ENCODE measurements at regions not wholly inside any gene's neighbourhood (a gene's known extent, or its start where the extent isn't known, plus 50 kb on each side); places are given as distances from the start of the nearest gene placed in this dataset.

DNA sequence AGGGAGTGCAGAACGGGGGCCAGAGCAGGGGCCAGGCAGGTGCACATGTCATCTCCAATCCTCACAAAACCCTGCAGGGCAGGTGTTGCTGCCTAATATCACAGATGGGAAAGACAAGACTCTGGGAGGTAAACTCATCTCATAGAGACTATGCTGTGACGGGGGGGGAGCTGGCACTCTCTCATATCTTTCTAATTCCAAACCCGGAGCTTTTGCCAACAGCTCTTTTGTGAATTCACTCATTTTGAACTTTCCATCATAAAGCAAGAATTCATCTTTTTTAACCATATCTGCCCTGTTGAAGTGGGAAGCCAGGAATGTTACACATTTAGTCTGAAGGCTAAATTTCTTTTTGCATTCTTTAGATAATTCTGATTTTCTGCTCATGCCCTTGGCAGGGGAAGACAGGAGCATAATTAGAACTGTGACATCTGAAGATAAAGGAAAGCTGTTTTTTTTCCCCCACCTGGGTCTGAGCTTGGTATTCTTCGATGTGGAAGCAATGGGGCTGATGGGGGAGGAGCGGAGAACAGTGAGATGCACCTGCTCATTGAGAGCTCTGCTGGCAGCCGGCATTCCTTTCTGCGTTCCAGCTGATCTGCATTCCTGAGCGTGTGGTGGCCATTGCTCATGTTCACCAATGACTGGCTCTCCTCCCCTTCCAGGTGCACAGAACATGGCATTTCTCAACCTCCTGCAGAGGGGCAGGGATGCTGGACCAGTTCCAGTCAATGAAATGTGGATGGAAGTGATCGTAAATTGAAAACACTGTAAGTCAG is 159.2 kb downstream of the NSG2 start:
- peaks cover 7% of the 10 kb centered on the region for H3K4me1 Mint-ChIP-seq

DNA sequence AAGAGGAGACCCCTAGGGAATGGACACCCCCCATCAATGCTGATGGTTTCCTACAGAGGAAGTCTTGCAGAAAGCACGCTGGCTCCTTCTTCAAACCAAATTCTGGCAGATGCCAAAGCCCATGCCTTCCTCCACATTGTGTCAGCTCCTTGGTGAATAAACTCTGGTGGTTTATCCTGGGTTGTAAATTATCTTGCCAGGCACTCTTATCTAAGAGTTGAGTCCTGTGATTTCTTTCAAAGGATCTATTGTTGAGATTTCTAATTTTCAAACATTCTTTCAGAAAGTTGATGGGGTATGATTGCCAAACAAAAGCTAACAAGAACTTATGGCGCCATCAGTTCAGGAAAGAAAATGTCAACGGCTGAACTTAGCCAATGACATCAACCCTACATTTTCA is 160.4 kb downstream of the NSG2 start:
- H3K27ac Mint-ChIP-seq: no peak overlapping the region
- TF ChIP-seq, protein P1, sequence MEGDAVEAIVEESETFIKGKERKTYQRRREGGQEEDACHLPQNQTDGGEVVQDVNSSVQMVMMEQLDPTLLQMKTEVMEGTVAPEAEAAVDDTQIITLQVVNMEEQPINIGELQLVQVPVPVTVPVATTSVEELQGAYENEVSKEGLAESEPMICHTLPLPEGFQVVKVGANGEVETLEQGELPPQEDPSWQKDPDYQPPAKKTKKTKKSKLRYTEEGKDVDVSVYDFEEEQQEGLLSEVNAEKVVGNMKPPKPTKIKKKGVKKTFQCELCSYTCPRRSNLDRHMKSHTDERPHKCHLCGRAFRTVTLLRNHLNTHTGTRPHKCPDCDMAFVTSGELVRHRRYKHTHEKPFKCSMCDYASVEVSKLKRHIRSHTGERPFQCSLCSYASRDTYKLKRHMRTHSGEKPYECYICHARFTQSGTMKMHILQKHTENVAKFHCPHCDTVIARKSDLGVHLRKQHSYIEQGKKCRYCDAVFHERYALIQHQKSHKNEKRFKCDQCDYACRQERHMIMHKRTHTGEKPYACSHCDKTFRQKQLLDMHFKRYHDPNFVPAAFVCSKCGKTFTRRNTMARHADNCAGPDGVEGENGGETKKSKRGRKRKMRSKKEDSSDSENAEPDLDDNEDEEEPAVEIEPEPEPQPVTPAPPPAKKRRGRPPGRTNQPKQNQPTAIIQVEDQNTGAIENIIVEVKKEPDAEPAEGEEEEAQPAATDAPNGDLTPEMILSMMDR (conservative IDR thresholded peaks at IDR 0.05): no peak
- H3K9me3 Mint-ChIP-seq: peaks cover 5% of the 10 kb centered on the region
- no peak overlapping the region for H3K4me3 Mint-ChIP-seq
- H3K9me3 ChIP-seq (ENCODE audit: control insufficient read depth, low read length): no peaks in the 10 kb centered on the region
- H3K4me3 ChIP-seq (ENCODE audit: low read length): no peak overlapping the region
- no peaks in the 10 kb centered on the region for H3K4me1 ChIP-seq (ENCODE audit: control insufficient read depth, insufficient read depth, low read length)
- 83 to 90% methylated on average over 2 to 3 of the region's 3 CpGs for WGBS, 2 experiments (ENCODE audit: insufficient coverage in 1 of 2, insufficient read length in 1 of 2)
- H3K4me1 Mint-ChIP-seq: peaks cover 7% of the 10 kb centered on the region
- H3K27me3 Mint-ChIP-seq (ENCODE audit: insufficient read depth): peaks cover 20% of the 10 kb centered on the region
- H3K27ac ChIP-seq (ENCODE audit: low read depth, low read length): no peak overlapping the region
- DNase-seq: no peak
- H3K36me3 ChIP-seq (ENCODE audit: control insufficient read depth, insufficient read depth, low read length): no peaks in the 10 kb centered on the region
- H3K36me3 Mint-ChIP-seq (ENCODE audit: low read depth): no peaks in the 10 kb centered on the region
- H3K27me3 ChIP-seq (ENCODE audit: control insufficient read depth, insufficient read depth, low read length, poor library complexity, severe bottlenecking): peaks cover 5% of the 10 kb centered on the region
- H3K9ac ChIP-seq (ENCODE audit: extremely low read depth, low read length, poor library complexity, severe bottlenecking): no peak overlapping the region

More for the DNA sequence above, 159.2 kb downstream of the NSG2 start:
- no peaks in the 10 kb centered on the region for H3K36me3 ChIP-seq (ENCODE audit: control insufficient read depth, insufficient read depth, low read length)
- no peaks in the 10 kb centered on the region for H3K9me3 ChIP-seq (ENCODE audit: control insufficient read depth, low read length)
- DNase-seq: peak; percentile 86
- no peak overlapping the region for H3K9ac ChIP-seq (ENCODE audit: extremely low read depth, low read length, poor library complexity, severe bottlenecking)
- H3K27ac Mint-ChIP-seq: peak overlapping the region; percentile 36
- H3K27ac ChIP-seq (ENCODE audit: low read depth, low read length): no peak overlapping the region
- no peaks in the 10 kb centered on the region for H3K4me1 ChIP-seq (ENCODE audit: control insufficient read depth, insufficient read depth, low read length)
- H3K4me3 ChIP-seq (ENCODE audit: low read length): no peak overlapping the region
- H3K36me3 Mint-ChIP-seq (ENCODE audit: low read depth): no peaks in the 10 kb centered on the region
- H3K9me3 Mint-ChIP-seq: peaks cover 5% of the 10 kb centered on the region
- TF ChIP-seq, protein P1 (conservative IDR thresholded peaks at IDR 0.05): no peak
- H3K27me3 ChIP-seq (ENCODE audit: control insufficient read depth, insufficient read depth, low read length, poor library complexity, severe bottlenecking): no peaks in the 10 kb centered on the region
- H3K4me3 Mint-ChIP-seq: no peak overlapping the region
- 62 to 65% methylated on average over 6 to 9 of the region's 9 CpGs for WGBS, 2 experiments (ENCODE audit: insufficient coverage in 1 of 2, insufficient read length in 1 of 2)
- peaks cover 14% of the 10 kb centered on the region for H3K27me3 Mint-ChIP-seq (ENCODE audit: insufficient read depth)

DNA sequence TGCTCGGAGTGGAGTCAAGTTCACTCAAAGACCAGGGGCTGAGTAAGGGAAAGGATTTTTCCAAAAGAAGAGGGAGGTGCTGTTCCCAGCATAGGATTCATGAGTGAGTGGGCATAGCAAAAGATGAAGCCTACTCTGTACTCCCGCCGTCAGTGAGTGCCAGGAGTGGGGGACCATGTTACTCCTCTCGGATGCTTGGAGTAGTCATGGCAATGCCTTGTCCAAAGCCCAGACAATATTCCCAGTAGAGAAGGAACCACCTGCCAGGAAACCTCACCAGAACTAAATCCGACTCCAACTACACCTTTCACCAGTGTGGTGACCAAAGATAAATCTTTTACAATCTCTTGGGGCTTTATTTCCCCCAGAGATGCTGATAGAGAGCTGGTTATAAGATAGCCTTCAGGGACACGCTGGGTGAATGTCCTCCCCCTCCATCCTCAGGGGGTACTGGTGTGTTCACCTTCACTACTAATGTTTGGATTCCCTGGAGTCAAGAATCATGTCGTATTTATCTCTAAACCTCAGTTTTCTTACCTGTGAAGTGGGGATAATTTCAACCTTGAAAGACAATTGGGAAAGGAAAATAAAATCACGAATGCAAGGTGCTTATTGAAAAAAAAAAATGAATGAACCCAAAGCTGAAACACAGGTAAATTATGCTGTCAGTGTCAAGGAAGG is 165.2 kb downstream of the NSG2 start:
- Histone ChIP-seq H3K4me1 (ENCODE audit: control insufficient read depth, insufficient read depth, low read length) (no peaks in the 10 kb centered on the region), H3K9me3 (ENCODE audit: control insufficient read depth, low read length) (no peaks in the 10 kb centered on the region), H3K9ac (ENCODE audit: extremely low read depth, low read length, poor library complexity, severe bottlenecking) (no peak overlapping the region), H3K36me3 (ENCODE audit: control insufficient read depth, insufficient read depth, low read length) (no peaks in the 10 kb centered on the region), H3K27me3 (ENCODE audit: control insufficient read depth, insufficient read depth, low read length, poor library complexity, severe bottlenecking) (peaks cover 28% of the 10 kb centered on the region), H3K4me3 (ENCODE audit: low read length) (no peak overlapping the region), H3K27ac (ENCODE audit: low read depth, low read length) (no peak overlapping the region)
- DNase-seq: no peak
- no peaks in the 10 kb centered on the region for H3K4me1 Mint-ChIP-seq
- H3K27me3 Mint-ChIP-seq (ENCODE audit: insufficient read depth): peaks cover 50% of the 10 kb centered on the region
- H3K27ac Mint-ChIP-seq: no peak overlapping the region
- H3K9me3 Mint-ChIP-seq: no peaks in the 10 kb centered on the region
- H3K4me3 Mint-ChIP-seq: no peak overlapping the region
- WGBS, 2 experiments (ENCODE audit: insufficient coverage in 1 of 2, insufficient read length in 1 of 2): 84% methylated on average over 5 to 7 of the region's 8 CpGs
- TF ChIP-seq, protein P1 (conservative IDR thresholded peaks at IDR 0.05): no peak
- no peaks in the 10 kb centered on the region for H3K36me3 Mint-ChIP-seq (ENCODE audit: low read depth)

All from endodermal cell (in vitro differentiated cells).